ENCODE measurements at regions not wholly inside any gene's neighbourhood (a gene's known extent, or its start where the extent isn't known, plus 50 kb on each side); places are given as distances from the start of the nearest gene placed in this dataset.
A peak's percentile ranks its signal among the peaks of the same experiment; 100 is the strongest.
"Not testable (repeated sequence)": the region's sequence is repeated elsewhere in the genome, so short reads cannot be mapped to it uniquely, and the experiment has no call there.

- FAIRE-seq = no peak
These were observed 107.5 kb upstream of the SYT10 start for GRCh38 chr12:33547084-33547483.

GRCh38 chr12:33550214-33550613, 110.6 kb upstream of the SYT10 start:
- H3K27me3 ChIP-seq (ENCODE audit: control insufficient read depth in 3 of 3, insufficient read depth in 3 of 3, low read length in 3 of 3); H3K9me3 ChIP-seq (ENCODE audit: control insufficient read depth in 2 of 2, insufficient read depth in 1 of 2, low read depth in 1 of 2, low read length in 1 of 2); H3K4me3 ChIP-seq (ENCODE audit: low read depth in 1 of 3, low read length in 3 of 3); H3K27ac ChIP-seq (ENCODE audit: low read depth in 1 of 3, low read length in 2 of 3); H3K4me1 ChIP-seq (ENCODE audit: control insufficient read depth in 3 of 3, insufficient read depth in 2 of 3, low read depth in 1 of 3, low read length in 2 of 3); H3K36me3 ChIP-seq (ENCODE audit: control insufficient read depth in 3 of 3, insufficient read depth in 2 of 3, low read depth in 1 of 3, low read length in 3 of 3); DNase-seq; FAIRE-seq: not testable (repeated sequence)

More at GRCh38 chr12:33547084-33547483, 107.5 kb upstream of the SYT10 start:
- Histone ChIP-seq H3K4me1 (ENCODE audit: control insufficient read depth in 3 of 3, insufficient read depth in 2 of 3, low read depth in 1 of 3, low read length in 2 of 3) (no peaks in the 10 kb centered on the region), H3K36me3 (ENCODE audit: control insufficient read depth in 3 of 3, insufficient read depth in 2 of 3, low read depth in 1 of 3, low read length in 3 of 3) (no peaks in the 10 kb centered on the region), H3K4me3 (ENCODE audit: low read depth in 1 of 3, low read length in 3 of 3) (no peak overlapping the region), H3K27ac (ENCODE audit: low read depth in 1 of 3, low read length in 2 of 3) (no peak overlapping the region), H3K27me3 (ENCODE audit: control insufficient read depth in 3 of 3, insufficient read depth in 3 of 3, low read length in 3 of 3) (no peaks in the 10 kb centered on the region), H3K9me3 (ENCODE audit: control insufficient read depth in 2 of 2, insufficient read depth in 1 of 2, low read depth in 1 of 2, low read length in 1 of 2) (peaks cover 0 to 7% of the 10 kb centered on the region in 2 donors)
- 82 to 96% (median 94%) methylated on average over 3 of the region's 3 CpGs for WGBS, 3 donors
- DNase-seq = no peak

GRCh38 chr12:33551006-33551405, 111.4 kb upstream of the SYT10 start:
- FAIRE-seq = no peak
- no peak for DNase-seq

GRCh38 chr12:33555128-33555527, 115.5 kb upstream of the SYT10 start:
- no peak for DNase-seq
- H3K4me3 ChIP-seq (ENCODE audit: low read depth in 1 of 3, low read length in 3 of 3) = no peak overlapping the region
- peaks cover 0 to 7% of the 10 kb centered on the region in 2 donors for H3K9me3 ChIP-seq (ENCODE audit: control insufficient read depth in 2 of 2, insufficient read depth in 1 of 2, low read depth in 1 of 2, low read length in 1 of 2)
- no peaks in the 10 kb centered on the region for H3K27me3 ChIP-seq (ENCODE audit: control insufficient read depth in 3 of 3, insufficient read depth in 3 of 3, low read length in 3 of 3)
- FAIRE-seq = no peak
- H3K36me3 ChIP-seq (ENCODE audit: control insufficient read depth in 3 of 3, insufficient read depth in 2 of 3, low read depth in 1 of 3, low read length in 3 of 3) = no peaks in the 10 kb centered on the region
- no peak overlapping the region for H3K27ac ChIP-seq (ENCODE audit: low read depth in 1 of 3, low read length in 2 of 3)
- H3K4me1 ChIP-seq (ENCODE audit: control insufficient read depth in 3 of 3, insufficient read depth in 2 of 3, low read depth in 1 of 3, low read length in 2 of 3) = no peaks in the 10 kb centered on the region

More at GRCh38 chr12:33551006-33551405, 111.4 kb upstream of the SYT10 start:
- Histone ChIP-seq H3K27ac (ENCODE audit: low read depth in 1 of 3, low read length in 2 of 3) (no peak overlapping the region), H3K4me3 (ENCODE audit: low read depth in 1 of 3, low read length in 3 of 3) (no peak overlapping the region), H3K27me3 (ENCODE audit: control insufficient read depth in 3 of 3, insufficient read depth in 3 of 3, low read length in 3 of 3) (no peaks in the 10 kb centered on the region), H3K9me3 (ENCODE audit: control insufficient read depth in 2 of 2, insufficient read depth in 1 of 2, low read depth in 1 of 2, low read length in 1 of 2) (peaks cover 0 to 7% of the 10 kb centered on the region in 2 donors), H3K36me3 (ENCODE audit: control insufficient read depth in 3 of 3, insufficient read depth in 2 of 3, low read depth in 1 of 3, low read length in 3 of 3) (no peaks in the 10 kb centered on the region), H3K4me1 (ENCODE audit: control insufficient read depth in 3 of 3, insufficient read depth in 2 of 3, low read depth in 1 of 3, low read length in 2 of 3) (no peaks in the 10 kb centered on the region)

- FAIRE-seq = no peak
- no peak overlapping the region for H3K27ac ChIP-seq (ENCODE audit: low read depth in 1 of 3, low read length in 2 of 3)
- WGBS, 3 donors = 69 to 91% (median 79%) methylated on average over 4 of the region's 4 CpGs
- DNase-seq = no peak
- peaks cover 0 to 9% of the 10 kb centered on the region in 2 donors for H3K9me3 ChIP-seq (ENCODE audit: control insufficient read depth in 2 of 2, insufficient read depth in 1 of 2, low read depth in 1 of 2, low read length in 1 of 2)
- no peaks in the 10 kb centered on the region for H3K27me3 ChIP-seq (ENCODE audit: control insufficient read depth in 3 of 3, insufficient read depth in 3 of 3, low read length in 3 of 3)
- no peaks in the 10 kb centered on the region for H3K36me3 ChIP-seq (ENCODE audit: control insufficient read depth in 3 of 3, insufficient read depth in 2 of 3, low read depth in 1 of 3, low read length in 3 of 3)
- H3K4me3 ChIP-seq (ENCODE audit: low read depth in 1 of 3, low read length in 3 of 3) = no peak overlapping the region
- no peaks in the 10 kb centered on the region for H3K4me1 ChIP-seq (ENCODE audit: control insufficient read depth in 3 of 3, insufficient read depth in 2 of 3, low read depth in 1 of 3, low read length in 2 of 3)
These were observed 121.1 kb upstream of the SYT10 start for GRCh38 chr12:33560653-33561208.

GRCh38 chr12:33562401-33562800, 122.8 kb upstream of the SYT10 start:
- Histone ChIP-seq H3K4me3 (ENCODE audit: low read depth in 1 of 3, low read length in 3 of 3) (no peak overlapping the region), H3K4me1 (ENCODE audit: control insufficient read depth in 3 of 3, insufficient read depth in 2 of 3, low read depth in 1 of 3, low read length in 2 of 3) (no peaks in the 10 kb centered on the region), H3K36me3 (ENCODE audit: control insufficient read depth in 3 of 3, insufficient read depth in 2 of 3, low read depth in 1 of 3, low read length in 3 of 3) (no peaks in the 10 kb centered on the region), H3K27ac (ENCODE audit: low read depth in 1 of 3, low read length in 2 of 3) (no peak overlapping the region), H3K27me3 (ENCODE audit: control insufficient read depth in 3 of 3, insufficient read depth in 3 of 3, low read length in 3 of 3) (no peaks in the 10 kb centered on the region), H3K9me3 (ENCODE audit: control insufficient read depth in 2 of 2, insufficient read depth in 1 of 2, low read depth in 1 of 2, low read length in 1 of 2) (peaks cover 0 to 9% of the 10 kb centered on the region in 2 donors)
- DNase-seq = no peak
- 73 to 76% (median 74%) methylated on average over 2 of the region's 2 CpGs for WGBS, 3 donors
- no peak for FAIRE-seq

- H3K27me3 ChIP-seq (ENCODE audit: control insufficient read depth in 3 of 3, insufficient read depth in 3 of 3, low read length in 3 of 3) = no peaks in the 10 kb centered on the region
- WGBS, 3 donors = 62 to 70% (median 62%) methylated on average over 3 of the region's 3 CpGs
- H3K4me3 ChIP-seq (ENCODE audit: low read depth in 1 of 3, low read length in 3 of 3) = no peak overlapping the region
- FAIRE-seq = no peak
- H3K27ac ChIP-seq (ENCODE audit: low read depth in 1 of 3, low read length in 2 of 3) = no peak overlapping the region
- no peaks in the 10 kb centered on the region for H3K4me1 ChIP-seq (ENCODE audit: control insufficient read depth in 3 of 3, insufficient read depth in 2 of 3, low read depth in 1 of 3, low read length in 2 of 3)
- H3K36me3 ChIP-seq (ENCODE audit: control insufficient read depth in 3 of 3, insufficient read depth in 2 of 3, low read depth in 1 of 3, low read length in 3 of 3) = no peaks in the 10 kb centered on the region
- DNase-seq = no peak
- H3K9me3 ChIP-seq (ENCODE audit: control insufficient read depth in 2 of 2, insufficient read depth in 1 of 2, low read depth in 1 of 2, low read length in 1 of 2) = peaks cover 0 to 5% of the 10 kb centered on the region in 2 donors
These were observed 126.8 kb upstream of the SYT10 start for GRCh38 chr12:33566403-33566802.

- WGBS, 3 donors = 13 to 38% (median 13%) methylated on average over 3 of the region's 3 CpGs
- Histone ChIP-seq H3K4me3 (ENCODE audit: low read depth in 1 of 3, low read length in 3 of 3) (no peak overlapping the region), H3K27ac (ENCODE audit: low read depth in 1 of 3, low read length in 2 of 3) (no peak overlapping the region), H3K4me1 (ENCODE audit: control insufficient read depth in 3 of 3, insufficient read depth in 2 of 3, low read depth in 1 of 3, low read length in 2 of 3) (no peaks in the 10 kb centered on the region), H3K27me3 (ENCODE audit: control insufficient read depth in 3 of 3, insufficient read depth in 3 of 3, low read length in 3 of 3) (no peaks in the 10 kb centered on the region), H3K9me3 (ENCODE audit: control insufficient read depth in 2 of 2, insufficient read depth in 1 of 2, low read depth in 1 of 2, low read length in 1 of 2) (no peaks in the 10 kb centered on the region), H3K36me3 (ENCODE audit: control insufficient read depth in 3 of 3, insufficient read depth in 2 of 3, low read depth in 1 of 3, low read length in 3 of 3) (no peaks in the 10 kb centered on the region)
- FAIRE-seq = no peak
- peak in 1 of 2 donors; percentile 11 for DNase-seq
These were observed 135.7 kb upstream of the SYT10 start for GRCh38 chr12:33575346-33575745.

- WGBS, 3 donors = 12 to 41% (median 28%) methylated on average over 5 of the region's 5 CpGs
- no peak for DNase-seq
- H3K4me3 ChIP-seq (ENCODE audit: low read depth in 1 of 3, low read length in 3 of 3) = no peak overlapping the region
- no peaks in the 10 kb centered on the region for H3K9me3 ChIP-seq (ENCODE audit: control insufficient read depth in 2 of 2, insufficient read depth in 1 of 2, low read depth in 1 of 2, low read length in 1 of 2)
- H3K27me3 ChIP-seq (ENCODE audit: control insufficient read depth in 3 of 3, insufficient read depth in 3 of 3, low read length in 3 of 3) = no peaks in the 10 kb centered on the region
- H3K27ac ChIP-seq (ENCODE audit: low read depth in 1 of 3, low read length in 2 of 3) = no peak overlapping the region
- no peak for FAIRE-seq
- no peaks in the 10 kb centered on the region for H3K36me3 ChIP-seq (ENCODE audit: control insufficient read depth in 3 of 3, insufficient read depth in 2 of 3, low read depth in 1 of 3, low read length in 3 of 3)
- H3K4me1 ChIP-seq (ENCODE audit: control insufficient read depth in 3 of 3, insufficient read depth in 2 of 3, low read depth in 1 of 3, low read length in 2 of 3) = no peaks in the 10 kb centered on the region
These were observed 142.0 kb upstream of the SYT10 start for GRCh38 chr12:33581613-33582122.
